ENCODE measurements at regions not wholly inside any gene's neighbourhood (a gene's known extent, or its start where the extent isn't known, plus 50 kb on each side); places are given as distances from the start of the nearest gene placed in this dataset.

GRCh38 chr21:38036016-38036415, 119.8 kb upstream of the KCNJ6 start:
- intact Hi-C loops (cut with DNase I, micrococcal nuclease), result loop anchor here in 1 of 2 experiments (10.0 kb wide), 1 partner anchor 59 kb away; no protein-coding TSS in a partner anchor
- no peaks in the 10 kb centered on the region for H3K4me1 Mint-ChIP-seq (ENCODE audit: low read depth)
- H3K4me3 ChIP-seq (ENCODE audit: low read length), result no peak overlapping the region
- no peaks in the 10 kb centered on the region for H3K9me3 Mint-ChIP-seq
- no peak overlapping the region for H3K27ac Mint-ChIP-seq
- TF ChIP-seq CTCF (IDR thresholded peaks at IDR 0.05), result no peak
- DNase-seq, result no peak
- peaks cover 17% of the 10 kb centered on the region for H3K27me3 Mint-ChIP-seq
- no peak overlapping the region for H3K27ac ChIP-seq (ENCODE audit: low read depth in 1 of 2, low read length in 2 of 2)
- peaks cover 0 to 2% of the 10 kb centered on the region in 2 experiments for H3K27me3 ChIP-seq (ENCODE audit: control insufficient read depth in 1 of 2, insufficient read depth in 2 of 2, low read length in 2 of 2)
- H3K36me3 Mint-ChIP-seq (ENCODE audit: low read depth), result no peaks in the 10 kb centered on the region
- no peak overlapping the region for H3K4me3 Mint-ChIP-seq
- CTCF ChIA-PET, result no interaction called here
- POLR2A ChIA-PET, result no interaction called here
- no peaks in the 10 kb centered on the region for H3K36me3 ChIP-seq (ENCODE audit: insufficient read depth, low read length)
- no peak for ATAC-seq (ENCODE audit: poor library complexity)
- H3K9me3 ChIP-seq (ENCODE audit: control insufficient read depth in 1 of 2, insufficient read depth in 1 of 2, low read length in 2 of 2), result no peaks in the 10 kb centered on the region
- H3K4me1 ChIP-seq (ENCODE audit: insufficient read depth, low read length), result no peaks in the 10 kb centered on the region

- intact Hi-C loops (cut with DNase I, micrococcal nuclease), result loop anchor here in 1 of 2 experiments (10.0 kb wide), 1 partner anchor 57 kb away; no protein-coding TSS in a partner anchor
- Histone ChIP-seq H3K4me1 (ENCODE audit: insufficient read depth, low read length) (no peaks in the 10 kb centered on the region), H3K4me3 (ENCODE audit: low read length) (no peak overlapping the region), H3K27me3 (ENCODE audit: control insufficient read depth in 1 of 2, insufficient read depth in 2 of 2, low read length in 2 of 2) (peaks cover 0 to 2% of the 10 kb centered on the region in 2 experiments), H3K36me3 (ENCODE audit: insufficient read depth, low read length) (no peaks in the 10 kb centered on the region), H3K27ac (ENCODE audit: low read depth in 1 of 2, low read length in 2 of 2) (no peak overlapping the region), H3K9me3 (ENCODE audit: control insufficient read depth in 1 of 2, insufficient read depth in 1 of 2, low read length in 2 of 2) (no peaks in the 10 kb centered on the region)
- no peaks in the 10 kb centered on the region for H3K9me3 Mint-ChIP-seq
- DNase-seq (no peak), ATAC-seq (ENCODE audit: poor library complexity) (no peak)
- no peak for TF ChIP-seq CTCF (IDR thresholded peaks at IDR 0.05)
- no peaks in the 10 kb centered on the region for H3K4me1 Mint-ChIP-seq (ENCODE audit: low read depth)
- ChIA-PET CTCF (no interaction called here), POLR2A (no interaction called here)
- H3K27ac Mint-ChIP-seq, result no peak overlapping the region
- peaks cover 13% of the 10 kb centered on the region for H3K27me3 Mint-ChIP-seq
- no peaks in the 10 kb centered on the region for H3K36me3 Mint-ChIP-seq (ENCODE audit: low read depth)
- no peak overlapping the region for H3K4me3 Mint-ChIP-seq
Measured at GRCh38 chr21:38037416-38037815, 121.2 kb upstream of the KCNJ6 start.

GRCh38 chr21:38039369-38039768, 123.1 kb upstream of the KCNJ6 start:
- intact Hi-C loops (cut with DNase I, micrococcal nuclease), result loop anchor here in 1 of 2 experiments (10.0 kb wide), 1 partner anchor 55 kb away; no protein-coding TSS in a partner anchor
- no peak for ATAC-seq (ENCODE audit: poor library complexity)
- H3K27ac ChIP-seq (ENCODE audit: low read depth in 1 of 2, low read length in 2 of 2), result no peak overlapping the region
- Mint-ChIP-seq H3K27me3 (peaks cover 13% of the 10 kb centered on the region), H3K36me3 (ENCODE audit: low read depth) (no peaks in the 10 kb centered on the region), H3K9me3 (no peaks in the 10 kb centered on the region), H3K4me1 (ENCODE audit: low read depth) (no peaks in the 10 kb centered on the region), H3K4me3 (no peak overlapping the region), H3K27ac (no peak overlapping the region)
- H3K9me3 ChIP-seq (ENCODE audit: control insufficient read depth in 1 of 2, insufficient read depth in 1 of 2, low read length in 2 of 2), result no peaks in the 10 kb centered on the region
- CTCF ChIA-PET, result no interaction called here
- H3K36me3 ChIP-seq (ENCODE audit: insufficient read depth, low read length), result no peaks in the 10 kb centered on the region
- H3K27me3 ChIP-seq (ENCODE audit: control insufficient read depth in 1 of 2, insufficient read depth in 2 of 2, low read length in 2 of 2), result peaks cover 0 to 2% of the 10 kb centered on the region in 2 experiments
- DNase-seq, result no peak
- H3K4me3 ChIP-seq (ENCODE audit: low read length), result no peak overlapping the region
- H3K4me1 ChIP-seq (ENCODE audit: insufficient read depth, low read length), result no peaks in the 10 kb centered on the region
- POLR2A ChIA-PET, result no interaction called here
- no peak for TF ChIP-seq CTCF (IDR thresholded peaks at IDR 0.05)

Measured in CD4-positive, alpha-beta T cell (primary cell).